ENCODE measurements at regions not wholly inside any gene's neighbourhood (a gene's known extent, or its start where the extent isn't known, plus 50 kb on each side); places are given as distances from the start of the nearest gene placed in this dataset.

- no peak for FAIRE-seq
These were observed 496.7 kb downstream of the COG6 start for GRCh38 chr13:40152145-40152544.

GRCh38 chr13:40152922-40153321 lies 497.5 kb downstream of the COG6 start:
- FAIRE-seq = no peak

- FAIRE-seq = no peak
These were observed 498.1 kb downstream of the COG6 start for GRCh38 chr13:40153516-40153915.

GRCh38 chr13:40155201-40155600 lies 499.7 kb downstream of the COG6 start:
- no peak for FAIRE-seq

- no peak for FAIRE-seq
These were observed 502.8 kb downstream of the COG6 start for GRCh38 chr13:40158218-40158617.

GRCh38 chr13:40158757-40159156 lies 503.3 kb downstream of the COG6 start:
- no peak for FAIRE-seq

- no peak for FAIRE-seq
These were observed 504.3 kb downstream of the COG6 start for GRCh38 chr13:40159736-40160135.

GRCh38 chr13:40160618-40161350 lies 505.3 kb downstream of the COG6 start:
- FAIRE-seq = no peak

- no peak for FAIRE-seq
These were observed 505.1 kb downstream of the FOXO1 start for GRCh38 chr13:40161351-40161810.

GRCh38 chr13:40161931-40162330 lies 504.5 kb downstream of the FOXO1 start:
- FAIRE-seq = no peak

- no peak for FAIRE-seq
These were observed 503.1 kb downstream of the FOXO1 start for GRCh38 chr13:40163066-40164000.

- FAIRE-seq = no peak
These were observed 502.3 kb downstream of the FOXO1 start for GRCh38 chr13:40164133-40164532.

GRCh38 chr13:40165316-40165932 lies 501.0 kb downstream of the FOXO1 start:
- no peak for FAIRE-seq

GRCh38 chr13:40167327-40167726 lies 499.1 kb downstream of the FOXO1 start:
- no peak for FAIRE-seq

GRCh38 chr13:40168425-40169166 lies 497.8 kb downstream of the FOXO1 start:
- FAIRE-seq = no peak

GRCh38 chr13:40169476-40169875 lies 497.0 kb downstream of the FOXO1 start:
- FAIRE-seq = no peak

GRCh38 chr13:40170091-40170490 lies 496.4 kb downstream of the FOXO1 start:
- FAIRE-seq = no peak

- no peak for FAIRE-seq
These were observed 495.5 kb downstream of the FOXO1 start for GRCh38 chr13:40170982-40171381.

GRCh38 chr13:40171566-40171965 lies 494.9 kb downstream of the FOXO1 start:
- FAIRE-seq = no peak

GRCh38 chr13:40172149-40172591 lies 494.3 kb downstream of the FOXO1 start:
- FAIRE-seq = no peak

GRCh38 chr13:40172878-40173277 lies 493.6 kb downstream of the FOXO1 start:
- FAIRE-seq = no peak

GRCh38 chr13:40175639-40176038 lies 490.8 kb downstream of the FOXO1 start:
- no peak for FAIRE-seq

- no peak for FAIRE-seq
These were observed 490.2 kb downstream of the FOXO1 start for GRCh38 chr13:40176242-40176641.
